Activated CD8-positive, alpha-beta T cell treated with anti-CD3 and anti-CD28 coated beads for 36 hours (primary cell): ENCODE measurements at regions not wholly inside any gene's neighbourhood (a gene's known extent, or its start where the extent isn't known, plus 50 kb on each side); places are given as distances from the start of the nearest gene placed in this dataset.
"Not testable (repeated sequence)": the region's sequence is repeated elsewhere in the genome, so short reads cannot be mapped to it uniquely, and the experiment has no call there.

Experiments used
- ATAC-seq: fragments of 200-7000 bp; cut with Tn5 transposase; one replicate; pipeline ENCODE4 v1.10.0; 2021; ENCODE audit warnings: mild to moderate bottlenecking, moderate library complexity
- CTCF ChIA-PET: fragments of 350-600 bp; sonication (Branson Sonifier 250); formaldehyde crosslinking; loops from one replicate; lab custom pipeline; 2021; ENCODE audit warnings: antibody characterized with exemption; lab: Charles Lee
- POLR2A ChIA-PET: fragments of 350-600 bp; sonication (Branson Sonifier 250); formaldehyde crosslinking; loops from one replicate; lab custom pipeline; 2021; ENCODE audit warnings: antibody characterized with exemption; lab: Charles Lee
- DNase-seq: peaks from one replicate; pipeline ENCODE4 v3.0.0-alpha.2; 2020
- H3K27ac Mint-ChIP-seq: one replicate; pipeline ENCODE4 v1.8.0; 2021; ENCODE audit warnings: mild to moderate bottlenecking, mixed read lengths
- H3K27me3 Mint-ChIP-seq: one replicate; pipeline ENCODE4 v1.8.0; 2021; ENCODE audit warnings: mixed read lengths
- H3K36me3 Mint-ChIP-seq: one replicate; pipeline ENCODE4 v1.8.0; 2021; ENCODE audit warnings: low read depth, mixed read lengths
- H3K4me1 Mint-ChIP-seq: one replicate; pipeline ENCODE4 v1.8.0; 2021; ENCODE audit warnings: low read depth, mixed read lengths
- H3K4me3 Mint-ChIP-seq: one replicate; pipeline ENCODE4 v1.8.0; 2021; ENCODE audit warnings: mild to moderate bottlenecking, moderate library complexity, mixed read lengths
- H3K9me3 Mint-ChIP-seq: one replicate; pipeline ENCODE4 v1.8.0; 2021; ENCODE audit warnings: mixed read lengths
- CTCF ChIP-seq: fragments of 200-600 bp; IDR thresholded peaks from one replicate; pipeline ENCODE4 v1.8.0; 2022; ENCODE audit warnings: antibody characterized with exemption, mild to moderate bottlenecking
- intact Hi-C: fragments of 100-400 bp; cut with micrococcal nuclease; formaldehyde crosslinking; loops from one replicate; pipeline ENCODE4 v1.10.0; 2022

GRCh38 chr14:70239802-70240201 lies 51.1 kb upstream of the SLC8A3 start:
- no peaks in the 10 kb centered on the region for H3K4me1 Mint-ChIP-seq
- CTCF ChIA-PET = no interaction called here
- H3K36me3 Mint-ChIP-seq = no peaks in the 10 kb centered on the region
- no peak overlapping the region for H3K27ac Mint-ChIP-seq
- no peaks in the 10 kb centered on the region for H3K9me3 Mint-ChIP-seq
- ATAC-seq = no peak
- no peak for TF ChIP-seq CTCF
- H3K27me3 Mint-ChIP-seq = peaks cover 13% of the 10 kb centered on the region
- POLR2A ChIA-PET = no interaction called here
- H3K4me3 Mint-ChIP-seq = no peak overlapping the region
- intact Hi-C loops = no loop called here
- DNase-seq = no peak

- H3K36me3 Mint-ChIP-seq, ATAC-seq, H3K27ac Mint-ChIP-seq, intact Hi-C loops, H3K4me1 Mint-ChIP-seq, POLR2A ChIA-PET, H3K27me3 Mint-ChIP-seq, DNase-seq, H3K9me3 Mint-ChIP-seq, H3K4me3 Mint-ChIP-seq, CTCF ChIA-PET: not testable (repeated sequence)
Observed at GRCh38 chr14:70238635-70239034, 49.9 kb upstream of the SLC8A3 start.
